Activated T-helper 1 cell treated with anti-CD3 and anti-CD28 coated beads, Interleukin-12 subunit alpha, Interleukin-12 subunit beta, Interleukin-2, Interleukin-4 antibody, amounts not matched to agents 30 ng/mL and 10 ng/mL and 1 ng/mL, durations not matched to agents 14 hours and 24 hours and 36 hours (primary cell): ENCODE measurements at regions not wholly inside any gene's neighbourhood (a gene's known extent, or its start where the extent isn't known, plus 50 kb on each side); places are given as distances from the start of the nearest gene placed in this dataset.

ENCODE experiments used
- DNase-seq: peaks from one replicate; pipeline ENCODE4 v3.0.0; 2021; ENCODE audit warnings: low spot score
- H3K27ac Mint-ChIP-seq: one replicate; pipeline ENCODE4 v1.8.0; 2021; ENCODE audit warnings: mild to moderate bottlenecking, mixed read lengths
- H3K27me3 Mint-ChIP-seq: one replicate; pipeline ENCODE4 v1.8.0; 2022; ENCODE audit warnings: mild to moderate bottlenecking, moderate library complexity, mixed read lengths; ENCODE audit not compliant: insufficient read depth
- H3K36me3 Mint-ChIP-seq: one replicate; pipeline ENCODE4 v1.8.0; 2021; ENCODE audit warnings: low read depth, mixed read lengths
- H3K4me1 Mint-ChIP-seq: one replicate; pipeline ENCODE4 v1.8.0; 2021; ENCODE audit warnings: low read depth, mixed read lengths
- H3K4me3 Mint-ChIP-seq: one replicate; pipeline ENCODE4 v1.8.0; 2021; ENCODE audit warnings: mild to moderate bottlenecking, moderate library complexity, mixed read lengths
- H3K9me3 Mint-ChIP-seq: one replicate; pipeline ENCODE4 v1.8.0; 2021; ENCODE audit warnings: mixed read lengths
- intact Hi-C: fragments of 100-400 bp; cut with micrococcal nuclease; formaldehyde crosslinking; loops from one replicate; pipeline ENCODE4 v1.15.1; 2024

DNA sequence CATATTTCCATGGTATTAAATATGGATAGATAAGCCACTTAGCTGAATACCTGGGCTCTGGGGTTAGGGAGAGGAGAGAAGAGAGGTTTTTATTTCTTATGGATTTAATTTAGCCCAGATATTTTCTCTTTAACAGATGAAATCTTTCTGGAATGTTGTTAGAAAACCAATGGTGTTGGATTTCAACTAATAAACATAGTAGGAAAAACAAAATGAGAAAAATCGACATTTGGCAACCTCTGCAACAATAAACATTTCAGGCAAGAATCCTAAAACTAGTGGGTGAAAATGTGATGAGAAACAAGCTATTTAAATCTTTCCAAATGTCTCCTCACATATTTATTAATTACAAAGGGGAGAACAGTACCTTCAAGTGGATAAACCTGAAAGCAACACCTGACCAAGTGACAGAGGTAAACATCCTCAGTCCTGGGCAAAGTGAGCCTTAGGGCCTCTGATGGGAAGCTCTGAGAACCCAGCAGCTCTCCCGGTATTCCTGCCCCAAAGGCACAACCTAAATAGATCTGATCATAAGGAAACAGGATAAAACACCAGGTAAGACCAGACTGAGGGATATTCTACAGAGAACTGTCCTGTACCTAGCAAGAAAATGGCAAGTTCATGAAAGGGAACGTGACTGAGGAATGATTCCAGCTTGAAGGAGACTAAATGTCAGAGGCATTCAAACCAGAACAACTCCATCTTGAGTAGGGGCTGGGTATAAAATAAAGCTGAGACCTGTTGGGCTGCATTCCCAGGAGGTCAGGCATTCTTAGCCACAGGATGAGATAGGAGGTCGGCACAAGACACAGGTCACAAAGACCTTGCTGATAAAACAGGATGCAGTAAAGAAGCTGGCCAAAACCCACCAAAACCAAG, 163.7 kb downstream of the ESM1 start:
- no peaks in the 10 kb centered on the region for H3K4me1 Mint-ChIP-seq
- peaks cover 32% of the 10 kb centered on the region for H3K27me3 Mint-ChIP-seq
- H3K27ac Mint-ChIP-seq = no peak overlapping the region
- intact Hi-C loops = no loop called here
- H3K36me3 Mint-ChIP-seq = peaks cover 6% of the 10 kb centered on the region
- DNase-seq = no peak
- H3K4me3 Mint-ChIP-seq = no peak overlapping the region
- no peaks in the 10 kb centered on the region for H3K9me3 Mint-ChIP-seq

DNA sequence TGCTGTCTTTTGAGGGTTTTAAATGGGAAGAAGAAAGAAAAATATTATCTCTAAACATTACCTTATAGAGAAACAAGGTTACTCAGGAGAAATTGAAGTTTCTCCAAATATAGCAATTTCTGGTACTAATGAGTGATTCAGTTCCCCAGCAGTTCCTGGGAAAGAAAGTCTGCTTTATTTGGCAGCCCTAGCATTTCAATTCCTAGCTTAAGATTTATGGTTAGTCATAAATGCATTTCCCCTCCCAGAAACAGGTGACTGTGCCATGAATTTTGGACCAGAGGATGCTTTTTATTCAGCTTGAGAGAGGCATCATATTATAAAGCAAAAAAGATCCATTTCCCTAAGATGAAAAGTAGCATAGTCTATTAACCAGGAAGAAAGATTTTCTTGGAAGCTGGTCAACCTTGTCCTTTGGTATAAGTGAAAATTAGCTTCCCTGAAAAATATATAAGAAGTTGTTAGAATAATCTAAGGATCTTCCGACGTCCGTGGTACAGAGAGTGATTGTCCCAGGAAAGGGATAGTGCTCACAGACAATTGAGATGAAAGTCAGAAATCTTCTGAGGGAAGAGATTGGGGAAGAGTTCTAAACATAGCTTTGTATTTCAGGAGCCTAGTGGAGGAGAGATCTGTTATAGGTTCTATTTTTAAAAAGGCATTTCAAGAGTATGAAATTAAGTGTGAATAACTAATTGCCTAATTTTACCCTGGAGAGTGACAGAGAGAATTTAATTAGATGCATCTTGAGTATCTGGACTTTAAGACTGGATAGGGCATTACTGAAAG, 164.9 kb downstream of the ESM1 start:
- Mint-ChIP-seq H3K9me3 (peaks cover 8% of the 10 kb centered on the region), H3K27ac (no peak overlapping the region)

DNA sequence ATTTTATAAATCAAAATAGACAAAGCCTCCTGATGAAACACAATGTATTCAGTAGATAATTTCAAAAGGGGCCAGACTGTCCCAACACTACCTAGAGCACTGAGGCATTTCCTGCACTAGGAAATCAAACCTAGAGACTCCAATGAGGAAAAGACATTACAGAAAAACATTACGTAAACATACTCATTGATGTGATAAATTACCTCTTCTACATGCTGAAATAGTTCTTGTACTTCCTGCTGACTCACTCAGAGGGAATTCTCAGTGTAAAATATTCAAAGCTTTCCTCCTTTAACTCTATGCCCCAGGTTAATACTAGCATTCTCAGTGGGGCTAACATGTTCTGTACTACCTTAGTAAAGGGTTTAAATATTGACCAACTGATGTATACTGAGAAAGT, 178.0 kb downstream of the ESM1 start:
- Mint-ChIP-seq H3K4me1 (peaks cover 13% of the 10 kb centered on the region), H3K27me3 (peaks cover 8% of the 10 kb centered on the region), H3K9me3 (peaks cover 19% of the 10 kb centered on the region), H3K27ac (no peak overlapping the region), H3K36me3 (peaks cover 3% of the 10 kb centered on the region), H3K4me3 (no peak overlapping the region)
- intact Hi-C loops = no loop called here
- DNase-seq = no peak

More for the DNA sequence above, 164.9 kb downstream of the ESM1 start:
- no peaks in the 10 kb centered on the region for H3K4me1 Mint-ChIP-seq
- DNase-seq = no peak
- H3K27me3 Mint-ChIP-seq = peaks cover 31% of the 10 kb centered on the region
- H3K4me3 Mint-ChIP-seq = no peak overlapping the region
- peaks cover 6% of the 10 kb centered on the region for H3K36me3 Mint-ChIP-seq
- intact Hi-C loops = no loop called here

DNA sequence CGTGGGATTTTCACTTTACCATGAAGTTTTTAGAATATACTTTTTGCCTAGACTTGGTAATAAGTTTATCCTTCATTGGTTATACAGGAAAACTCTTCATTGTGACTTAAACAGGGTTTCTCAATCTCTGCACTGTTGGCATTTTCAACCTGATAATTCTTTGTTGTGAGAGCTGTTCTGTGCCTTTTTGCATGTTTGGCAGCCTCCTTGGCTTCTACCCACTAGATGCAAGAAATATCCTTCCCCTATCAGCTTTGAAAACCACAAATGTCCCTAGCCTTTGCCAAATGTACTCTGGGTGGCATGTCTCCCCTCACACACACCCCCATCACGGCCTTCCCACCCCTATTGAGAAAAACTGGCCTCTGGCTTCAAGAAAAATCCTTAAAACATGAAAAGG, 180.9 kb downstream of the ESM1 start:
- Mint-ChIP-seq H3K36me3 (peaks cover 8% of the 10 kb centered on the region), H3K27ac (peak overlapping the region; percentile 32)

DNA sequence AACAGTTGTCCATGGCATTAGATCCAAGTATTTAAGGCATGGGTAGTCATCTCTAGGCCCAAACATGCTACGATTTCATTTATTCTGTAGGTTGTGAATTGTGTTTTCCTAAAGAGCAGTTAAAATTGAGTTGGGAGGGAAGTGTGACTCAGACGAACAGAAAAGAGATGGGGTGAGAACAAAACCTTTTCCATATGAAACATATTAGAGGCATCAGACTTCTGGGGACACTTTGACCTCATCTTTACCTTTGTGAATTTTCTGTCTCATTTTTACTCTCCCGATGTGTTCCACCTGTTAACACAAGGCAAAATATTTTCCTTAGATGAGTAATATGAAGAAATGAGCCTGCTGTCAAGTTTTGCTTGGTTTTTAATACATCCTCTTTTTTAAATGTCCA, 181.3 kb downstream of the ESM1 start:
- H3K9me3 Mint-ChIP-seq = peaks cover 22% of the 10 kb centered on the region
- H3K27me3 Mint-ChIP-seq = no peaks in the 10 kb centered on the region
- peaks cover 8% of the 10 kb centered on the region for H3K36me3 Mint-ChIP-seq
- peaks cover 31% of the 10 kb centered on the region for H3K4me1 Mint-ChIP-seq
- H3K27ac Mint-ChIP-seq = peak overlapping the region; percentile 45
- no peak for DNase-seq
- no peak overlapping the region for H3K4me3 Mint-ChIP-seq
- intact Hi-C loops = no loop called here

More for the DNA sequence above, 180.9 kb downstream of the ESM1 start:
- Mint-ChIP-seq H3K27me3 (no peaks in the 10 kb centered on the region), H3K4me3 (no peak overlapping the region), H3K4me1 (peaks cover 26% of the 10 kb centered on the region), H3K9me3 (peaks cover 22% of the 10 kb centered on the region)
- intact Hi-C loops = no loop called here
- no peak for DNase-seq

DNA sequence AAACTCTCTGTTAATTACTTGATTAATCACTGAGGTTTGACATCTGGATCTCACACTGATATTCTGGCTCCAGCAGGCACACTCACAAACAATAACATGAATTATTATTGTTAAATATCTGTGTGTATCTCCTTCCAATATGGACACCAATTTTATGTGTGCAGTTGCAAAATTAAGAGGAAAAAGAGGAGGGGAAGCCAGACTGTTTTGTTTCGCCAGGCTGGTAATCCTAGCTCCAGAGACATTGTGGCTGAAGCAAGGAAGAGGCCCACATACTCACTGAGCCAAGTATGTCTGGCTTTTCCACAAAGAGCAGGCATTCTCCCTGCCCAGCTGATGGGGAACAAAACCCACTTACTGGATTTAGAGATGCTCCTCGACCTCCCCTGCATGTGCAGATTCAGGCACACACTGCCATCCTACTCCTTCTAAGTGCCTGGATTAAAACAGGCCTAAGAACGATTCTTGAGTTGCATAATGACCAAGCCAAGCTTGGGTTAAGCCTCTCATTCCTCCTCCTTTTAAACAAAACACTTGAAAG, 181.9 kb downstream of the ESM1 start:
- Mint-ChIP-seq H3K9me3 (peaks cover 17% of the 10 kb centered on the region), H3K4me3 (no peak overlapping the region), H3K36me3 (peaks cover 8% of the 10 kb centered on the region), H3K27me3 (no peaks in the 10 kb centered on the region), H3K27ac (peak overlapping the region; percentile 45), H3K4me1 (peaks cover 32% of the 10 kb centered on the region)
- intact Hi-C loops = no loop called here
- no peak for DNase-seq

DNA sequence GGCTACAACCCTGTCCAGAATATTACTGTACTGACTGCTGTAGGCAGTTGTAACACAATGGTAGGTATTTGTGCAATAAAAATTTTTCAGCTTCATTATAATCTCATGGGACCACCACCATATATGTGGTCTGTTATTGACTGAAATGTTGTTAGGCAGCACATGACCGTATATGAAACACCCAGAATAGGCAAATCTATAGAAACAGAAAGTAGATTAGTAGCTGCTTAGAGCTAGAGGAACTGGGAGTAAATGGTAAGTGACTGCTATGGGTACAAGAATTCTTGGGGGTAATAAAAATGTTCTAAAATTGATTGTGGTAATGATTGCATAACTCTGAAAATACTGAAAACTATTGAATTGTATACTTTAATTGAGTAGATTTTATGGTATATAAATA, 185.7 kb downstream of the ESM1 start:
- no peaks in the 10 kb centered on the region for H3K27me3 Mint-ChIP-seq
- H3K9me3 Mint-ChIP-seq = peaks cover 17% of the 10 kb centered on the region
- H3K4me3 Mint-ChIP-seq = no peak overlapping the region
- intact Hi-C loops = loop anchor here (1.0 to 10.0 kb wide), 2 partner anchors 40 to 235 kb away; no protein-coding TSS in a partner anchor
- H3K4me1 Mint-ChIP-seq = peaks cover 54% of the 10 kb centered on the region
- peaks cover 17% of the 10 kb centered on the region for H3K36me3 Mint-ChIP-seq
- DNase-seq = no peak
- H3K27ac Mint-ChIP-seq = no peak overlapping the region

DNA sequence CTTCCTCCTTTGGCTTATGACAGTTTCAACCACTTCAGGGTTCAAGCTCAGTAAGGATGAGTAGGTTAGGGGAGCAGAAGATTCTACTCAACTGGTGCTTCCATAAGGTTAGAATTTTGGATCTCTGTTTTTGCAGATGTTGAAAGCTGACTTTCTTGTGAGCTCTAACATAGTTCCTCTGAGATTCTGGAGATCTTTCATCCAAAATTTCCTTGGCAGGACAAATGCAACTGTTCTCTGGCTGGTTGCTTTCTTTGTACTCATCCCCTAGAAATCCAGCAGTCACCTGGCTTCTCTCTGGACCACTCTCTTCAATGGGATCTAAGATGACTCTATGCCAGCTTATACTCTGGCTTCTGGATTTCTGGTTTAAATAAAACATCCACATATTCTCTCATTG, 189.6 kb downstream of the ESM1 start:
- H3K4me1 Mint-ChIP-seq = peaks cover 61% of the 10 kb centered on the region
- intact Hi-C loops = loop anchor here (2.0 to 10.0 kb wide), 4 partner anchors 43 to 1533 kb away; no protein-coding TSS in a partner anchor
- no peak overlapping the region for H3K4me3 Mint-ChIP-seq
- H3K27me3 Mint-ChIP-seq = no peaks in the 10 kb centered on the region
- no peak overlapping the region for H3K27ac Mint-ChIP-seq
- H3K36me3 Mint-ChIP-seq = peaks cover 21% of the 10 kb centered on the region
- no peak for DNase-seq
- peaks cover 26% of the 10 kb centered on the region for H3K9me3 Mint-ChIP-seq

DNA sequence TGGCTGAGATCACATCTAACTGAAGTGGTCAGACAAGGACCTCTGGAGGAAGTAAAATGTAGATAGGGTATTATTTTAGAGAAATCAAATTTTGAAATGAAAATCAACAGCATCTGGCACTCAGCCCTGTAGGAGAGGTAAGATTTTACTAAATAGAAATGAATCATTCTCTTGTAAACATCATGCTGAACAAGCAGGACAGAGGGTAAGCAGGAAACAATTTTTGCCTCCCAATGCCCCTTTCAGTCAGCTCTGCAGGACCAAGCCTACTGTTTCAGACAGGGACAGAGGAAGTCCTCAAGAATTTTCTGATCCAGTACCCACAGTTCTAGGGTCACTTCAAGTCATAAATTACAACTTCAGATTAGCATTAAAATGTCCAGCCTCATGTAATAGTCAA, 190.1 kb downstream of the ESM1 start:
- Mint-ChIP-seq H3K4me1 (peaks cover 57% of the 10 kb centered on the region), H3K27ac (peak overlapping the region; percentile 91), H3K9me3 (peaks cover 31% of the 10 kb centered on the region), H3K36me3 (peaks cover 22% of the 10 kb centered on the region), H3K27me3 (peaks cover 2% of the 10 kb centered on the region), H3K4me3 (peak overlapping the region; percentile 42)
- DNase-seq = no peak
- intact Hi-C loops = loop anchor here (2.0 to 10.0 kb wide), 4 partner anchors 42 to 1534 kb away; no protein-coding TSS in a partner anchor

DNA sequence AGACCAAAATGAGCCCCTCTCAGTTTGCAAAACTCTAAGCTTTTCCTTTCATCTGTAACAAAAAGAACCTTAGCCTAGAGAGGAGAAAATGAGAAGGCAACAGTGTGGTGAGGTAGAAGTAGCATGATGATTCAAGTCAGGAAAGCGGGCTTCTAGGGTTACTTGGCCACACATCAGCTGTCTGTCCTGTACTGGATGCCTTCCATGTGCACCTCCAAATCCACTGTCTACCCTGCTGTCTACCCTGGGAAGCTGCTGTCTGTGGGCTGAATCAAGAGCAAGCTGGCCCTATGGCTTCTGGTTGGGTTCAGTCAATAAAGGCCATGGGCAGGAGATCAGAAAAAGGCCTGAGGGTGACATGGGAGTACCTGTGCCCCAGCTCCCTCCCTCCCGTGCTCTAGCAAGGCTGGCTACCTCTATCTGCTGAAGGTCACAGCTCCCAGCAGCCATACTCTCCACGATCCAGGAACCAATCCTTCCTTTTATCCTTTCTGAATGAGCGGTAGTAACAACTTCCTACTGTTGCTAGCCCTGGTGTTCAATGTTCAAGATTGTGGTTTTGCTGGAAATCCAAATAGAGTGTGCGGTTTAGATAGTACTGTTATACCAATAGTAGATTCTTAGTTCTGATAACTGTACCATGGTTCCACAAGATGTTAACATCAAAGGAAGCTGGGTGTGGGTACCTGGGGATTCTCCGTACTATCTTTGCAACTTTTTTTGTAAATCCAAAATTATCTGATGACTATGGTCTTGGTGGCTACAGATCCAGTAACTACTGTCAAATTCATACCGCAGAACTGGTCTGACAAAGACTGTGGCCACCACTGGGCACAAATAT, 191.0 kb downstream of the ESM1 start:
- peak; percentile 8 for DNase-seq
- peak overlapping the region; percentile 91 for H3K27ac Mint-ChIP-seq
- peaks cover 51% of the 10 kb centered on the region for H3K4me1 Mint-ChIP-seq
- H3K27me3 Mint-ChIP-seq = peaks cover 3% of the 10 kb centered on the region
- H3K36me3 Mint-ChIP-seq = peaks cover 22% of the 10 kb centered on the region
- peak overlapping the region; percentile 45 for H3K4me3 Mint-ChIP-seq
- peaks cover 26% of the 10 kb centered on the region for H3K9me3 Mint-ChIP-seq
- intact Hi-C loops = loop anchor here (1.0 to 10.0 kb wide), 12 partner anchors 42 to 1534 kb away; partner anchors contain the start of genes GZMA and SNX18

DNA sequence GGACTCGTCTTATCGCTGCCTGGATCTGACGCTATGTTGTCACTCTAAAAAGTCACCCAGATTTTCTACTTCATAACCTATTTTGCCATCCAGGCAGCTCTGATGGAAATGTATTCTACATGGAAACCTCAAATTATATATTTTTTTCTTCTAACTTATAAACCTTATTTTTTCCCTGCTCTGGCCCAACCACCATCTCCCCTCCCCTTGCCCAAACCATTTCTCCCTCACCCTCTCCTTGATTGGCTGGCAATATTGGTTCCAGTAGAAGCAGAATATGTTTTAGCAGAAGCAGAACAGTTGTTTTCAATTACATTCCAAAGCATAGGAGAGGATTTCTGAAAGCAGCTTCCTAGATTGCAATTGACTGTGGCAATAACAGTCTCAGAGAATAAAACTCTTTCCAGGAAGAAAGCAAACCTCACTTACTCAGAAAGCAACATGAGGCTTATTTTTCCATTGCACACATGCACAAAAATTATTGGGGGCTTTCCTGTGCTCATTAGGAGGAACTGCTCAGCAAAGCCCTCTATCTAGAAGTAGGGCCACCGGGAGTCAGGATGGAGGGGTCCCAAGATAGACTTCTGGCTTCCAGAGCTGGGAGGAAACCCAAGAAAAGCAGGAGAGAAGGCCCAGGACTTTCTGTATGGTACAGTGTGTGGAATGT, 191.8 kb downstream of the ESM1 start:
- Mint-ChIP-seq H3K4me3 (peak overlapping the region; percentile 45), H3K27me3 (peaks cover 3% of the 10 kb centered on the region), H3K36me3 (peaks cover 22% of the 10 kb centered on the region), H3K27ac (peak overlapping the region; percentile 91), H3K4me1 (peaks cover 47% of the 10 kb centered on the region), H3K9me3 (peaks cover 26% of the 10 kb centered on the region)
- intact Hi-C loops = loop anchor here (1.0 to 10.0 kb wide), 13 partner anchors 41 to 1535 kb away; partner anchors contain the start of genes GZMA and SNX18
- DNase-seq = no peak
